ENCODE measurements at regions not wholly inside any gene's neighbourhood (a gene's known extent, or its start where the extent isn't known, plus 50 kb on each side); places are given as distances from the start of the nearest gene placed in this dataset.
"Not testable (repeated sequence)": the region's sequence is repeated elsewhere in the genome, so short reads cannot be mapped to it uniquely, and the experiment has no call there.

DNA sequence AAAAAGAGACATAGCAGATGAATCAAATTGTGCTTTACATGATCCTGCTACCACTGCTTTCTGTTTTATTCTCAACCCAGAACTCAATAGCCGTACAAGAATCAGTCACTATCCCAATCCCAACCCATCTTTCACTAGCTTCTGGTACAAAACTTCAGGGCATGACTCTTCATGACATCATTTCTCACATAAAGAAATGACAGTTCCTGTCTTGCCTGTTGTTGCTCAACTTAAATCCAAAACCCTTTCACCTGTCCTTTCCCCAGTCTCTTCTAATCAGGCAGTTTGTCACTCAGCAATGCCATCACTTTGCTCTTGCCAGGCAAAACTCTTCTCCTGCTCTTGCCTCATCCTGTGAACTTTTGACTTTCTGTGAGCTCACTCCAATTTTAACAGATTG is 962.8 kb downstream of the GALC start:
- H3K9me3 ChIP-seq (ENCODE audit: control insufficient read depth, insufficient read depth, low read depth, low read length), result no peaks in the 10 kb centered on the region
- no peaks in the 10 kb centered on the region for H3K4me1 ChIP-seq (ENCODE audit: control insufficient read depth, insufficient read depth, low read length)
- ChIA-PET CTCF (no interaction called here), POLR2A (no interaction called here)
- ATAC-seq, result no peak
- BruUV-seq (replicated peaks), result no TSS peak
- DNase-seq (ENCODE audit: low read depth, low spot score), result no peak
- H3K36me3 ChIP-seq (ENCODE audit: control insufficient read depth, insufficient read depth, low read length), result no peaks in the 10 kb centered on the region
- intact Hi-C loops (cut with micrococcal nuclease; ENCODE audit: unreplicated experiment), result no loop called here
- TF ChIP-seq POLR2AphosphoS5 (IDR thresholded peaks at IDR 0.05; ENCODE audit: low read depth, low read length), result no peak
- no peak for TF ChIP-seq SIN3A (IDR thresholded peaks at IDR 0.05; ENCODE audit: borderline replicate concordance, insufficient read depth, low read depth, low read length)
- TF ChIP-seq, protein P1, sequence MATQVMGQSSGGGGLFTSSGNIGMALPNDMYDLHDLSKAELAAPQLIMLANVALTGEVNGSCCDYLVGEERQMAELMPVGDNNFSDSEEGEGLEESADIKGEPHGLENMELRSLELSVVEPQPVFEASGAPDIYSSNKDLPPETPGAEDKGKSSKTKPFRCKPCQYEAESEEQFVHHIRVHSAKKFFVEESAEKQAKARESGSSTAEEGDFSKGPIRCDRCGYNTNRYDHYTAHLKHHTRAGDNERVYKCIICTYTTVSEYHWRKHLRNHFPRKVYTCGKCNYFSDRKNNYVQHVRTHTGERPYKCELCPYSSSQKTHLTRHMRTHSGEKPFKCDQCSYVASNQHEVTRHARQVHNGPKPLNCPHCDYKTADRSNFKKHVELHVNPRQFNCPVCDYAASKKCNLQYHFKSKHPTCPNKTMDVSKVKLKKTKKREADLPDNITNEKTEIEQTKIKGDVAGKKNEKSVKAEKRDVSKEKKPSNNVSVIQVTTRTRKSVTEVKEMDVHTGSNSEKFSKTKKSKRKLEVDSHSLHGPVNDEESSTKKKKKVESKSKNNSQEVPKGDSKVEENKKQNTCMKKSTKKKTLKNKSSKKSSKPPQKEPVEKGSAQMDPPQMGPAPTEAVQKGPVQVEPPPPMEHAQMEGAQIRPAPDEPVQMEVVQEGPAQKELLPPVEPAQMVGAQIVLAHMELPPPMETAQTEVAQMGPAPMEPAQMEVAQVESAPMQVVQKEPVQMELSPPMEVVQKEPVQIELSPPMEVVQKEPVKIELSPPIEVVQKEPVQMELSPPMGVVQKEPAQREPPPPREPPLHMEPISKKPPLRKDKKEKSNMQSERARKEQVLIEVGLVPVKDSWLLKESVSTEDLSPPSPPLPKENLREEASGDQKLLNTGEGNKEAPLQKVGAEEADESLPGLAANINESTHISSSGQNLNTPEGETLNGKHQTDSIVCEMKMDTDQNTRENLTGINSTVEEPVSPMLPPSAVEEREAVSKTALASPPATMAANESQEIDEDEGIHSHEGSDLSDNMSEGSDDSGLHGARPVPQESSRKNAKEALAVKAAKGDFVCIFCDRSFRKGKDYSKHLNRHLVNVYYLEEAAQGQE (IDR thresholded peaks at IDR 0.05; ENCODE audit: insufficient read depth in 1 of 2, low read depth in 2 of 2, low read length in 1 of 2), result no peak
- no peak for TF ChIP-seq CTCF (IDR thresholded peaks at IDR 0.05)
- TF ChIP-seq TCF7L2 (IDR thresholded peaks at IDR 0.05; ENCODE audit: low read depth, low read length), result no peak
- no peak overlapping the region for H3K4me3 ChIP-seq (ENCODE audit: low read depth in 2 of 2, low read length in 2 of 2)
- in situ Hi-C loops (cut with HindIII; ENCODE audit: low pct_unique_long_range_greater_than_20kb, low sequenced_read_pairs), result no loop called here
- no peaks in the 10 kb centered on the region for H3K27me3 ChIP-seq (ENCODE audit: control insufficient read depth, insufficient read depth, low read length)
- no peak overlapping the region for H3K27ac ChIP-seq (ENCODE audit: low read length)

GRCh38 chr14:87020106-87020505 is 972.9 kb downstream of the GALC start:
- BruUV-seq (replicated peaks); intact Hi-C loops (cut with micrococcal nuclease; ENCODE audit: unreplicated experiment); DNase-seq (ENCODE audit: low read depth, low spot score); in situ Hi-C loops (cut with HindIII; ENCODE audit: low pct_unique_long_range_greater_than_20kb, low sequenced_read_pairs); H3K4me3 ChIP-seq (ENCODE audit: low read depth in 2 of 2, low read length in 2 of 2); POLR2A ChIA-PET; CTCF ChIA-PET; H3K4me1 ChIP-seq (ENCODE audit: control insufficient read depth, insufficient read depth, low read length); H3K27ac ChIP-seq (ENCODE audit: low read length); H3K27me3 ChIP-seq (ENCODE audit: control insufficient read depth, insufficient read depth, low read length); H3K9me3 ChIP-seq (ENCODE audit: control insufficient read depth, insufficient read depth, low read depth, low read length); ATAC-seq; H3K36me3 ChIP-seq (ENCODE audit: control insufficient read depth, insufficient read depth, low read length): not testable (repeated sequence)

DNA sequence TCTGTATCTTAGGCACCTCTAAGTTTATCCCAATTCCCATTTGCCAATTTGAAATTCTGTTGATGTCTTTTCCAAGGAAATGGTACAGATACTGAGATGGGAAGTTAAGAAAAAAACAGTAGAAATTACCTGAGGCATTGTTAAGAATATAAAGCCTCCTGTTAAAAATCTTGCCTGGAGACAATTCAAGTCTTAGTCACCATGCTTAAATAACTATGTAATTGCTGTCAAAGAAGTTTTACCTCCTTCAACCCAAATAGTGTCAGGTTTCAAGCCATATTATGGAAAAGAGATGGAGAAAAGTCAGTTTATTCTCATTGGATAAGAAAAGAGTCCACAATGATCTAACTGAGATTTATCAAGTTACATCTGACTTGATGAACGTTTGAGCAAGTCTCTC is 974.7 kb downstream of the GALC start:
- Histone ChIP-seq H3K36me3 (ENCODE audit: control insufficient read depth, insufficient read depth, low read length) (no peaks in the 10 kb centered on the region), H3K27me3 (ENCODE audit: control insufficient read depth, insufficient read depth, low read length) (no peaks in the 10 kb centered on the region), H3K4me1 (ENCODE audit: control insufficient read depth, insufficient read depth, low read length) (no peaks in the 10 kb centered on the region), H3K4me3 (ENCODE audit: low read depth in 2 of 2, low read length in 2 of 2) (no peak overlapping the region), H3K9me3 (ENCODE audit: control insufficient read depth, insufficient read depth, low read depth, low read length) (no peaks in the 10 kb centered on the region), H3K27ac (ENCODE audit: low read length) (no peak overlapping the region)
- no peak for TF ChIP-seq CTCF (IDR thresholded peaks at IDR 0.05)
- no peak for TF ChIP-seq SIN3A (IDR thresholded peaks at IDR 0.05; ENCODE audit: borderline replicate concordance, insufficient read depth, low read depth, low read length)
- TF ChIP-seq POLR2AphosphoS5 (IDR thresholded peaks at IDR 0.05; ENCODE audit: low read depth, low read length), result no peak
- TF ChIP-seq, protein P1 (IDR thresholded peaks at IDR 0.05; ENCODE audit: insufficient read depth in 1 of 2, low read depth in 2 of 2, low read length in 1 of 2), result no peak
- no peak for TF ChIP-seq TCF7L2 (IDR thresholded peaks at IDR 0.05; ENCODE audit: low read depth, low read length)
- no peak for ATAC-seq
- in situ Hi-C loops (cut with HindIII; ENCODE audit: low pct_unique_long_range_greater_than_20kb, low sequenced_read_pairs), result no loop called here
- intact Hi-C loops (cut with micrococcal nuclease; ENCODE audit: unreplicated experiment), result no loop called here
- no TSS peak for BruUV-seq (replicated peaks)
- CTCF ChIA-PET, result no interaction called here
- POLR2A ChIA-PET, result no interaction called here
- DNase-seq (ENCODE audit: low read depth, low spot score), result no peak

Measured in Panc1 (cell line).